GM12878 (cell line): ENCODE measurements at regions not wholly inside any gene's neighbourhood (a gene's known extent, or its start where the extent isn't known, plus 50 kb on each side); places are given as distances from the start of the nearest gene placed in this dataset.

Experiments
- ATAC-seq: fragments of 200-7000 bp; cut with Tn5 transposase; 3 replicates; pipeline ENCODE4 v1.9.1; 2020; ENCODE audit warnings: mild to moderate bottlenecking, moderate library complexity
- BruUV-seq: library from RNA; stranded (reverse); fragments of 400-500 nt; replicated peaks from 2 replicates; lab custom pipeline; 2021; lab: Mats Ljungman, UMichigan
- CTCF ChIA-PET: fragments of 300-600 bp; sonication (Branson Sonifier 250); formaldehyde crosslinking; extraction: SDS; loops from one replicate; lab custom pipeline; 2021; ENCODE audit warnings: inconsistent platforms; lab: Yijun Ruan, JAX
- POLR2A ChIA-PET: fragments of 350-600 bp; formaldehyde crosslinking; extraction: SDS; loops from one replicate; lab custom pipeline; 2021; ENCODE audit warnings: inconsistent platforms; lab: Charles Lee
- RAD21 ChIA-PET: fragments of 300-600 bp; sonication (Branson Sonifier 250); formaldehyde crosslinking; loops from one replicate; lab custom pipeline; 2023; ENCODE audit warnings: antibody characterized with exemption; ENCODE audit not compliant: unreplicated experiment; lab: Charles Lee
- SMC1A ChIA-PET: fragments of 300-600 bp; sonication (Branson Sonifier 250); formaldehyde crosslinking; loops from one replicate; lab custom pipeline; 2023; ENCODE audit not compliant: unreplicated experiment, uncharacterized antibody; lab: Charles Lee
- DNase-seq: peaks from one replicate; pipeline ENCODE4 v3.0.0-alpha.2; 2011; ENCODE audit warnings: low read depth, low spot score
- FAIRE-seq: peaks from 3 replicates; lab custom pipeline; 2011; peaks lifted over from hg19 to GRCh38; lab: Jason Lieb, UNC
- H2AFZ ChIP-seq: 2 replicates; pipeline ENCODE4 v1.6.0; 2011; ENCODE audit warnings: low read depth, low read length, control low read depth; ENCODE audit not compliant: control insufficient read depth
- H3K27ac ChIP-seq: 2 replicates; pipeline ENCODE4 v1.5.1; 2011; ENCODE audit warnings: control low read depth; ENCODE audit not compliant: control insufficient read depth, insufficient read depth
- H3K27me3 ChIP-seq, 2 experiments: replicated peaks in 1 of 2; 2 replicates each; pipeline versions ENCODE4 v1.6.0 to v1.6.1; 2011; ENCODE audit warnings: low read length in 1 of 2; ENCODE audit not compliant: control insufficient read depth in 2 of 2, insufficient read depth in 2 of 2
- H3K36me3 ChIP-seq, 2 experiments: 2 replicates each; pipeline ENCODE4 v1.5.1; 2011; ENCODE audit warnings: low read length in 1 of 2; ENCODE audit not compliant: control insufficient read depth in 2 of 2, insufficient read depth in 2 of 2
- H3K4me1 ChIP-seq: 2 replicates; pipeline ENCODE4 v1.6.1; 2011; ENCODE audit warnings: mild to moderate bottlenecking, low read length, moderate library complexity, mixed read lengths; ENCODE audit not compliant: control insufficient read depth, insufficient read depth
- H3K4me2 ChIP-seq: 2 replicates; pipeline ENCODE4 v1.6.0; 2011; ENCODE audit warnings: control low read depth; ENCODE audit not compliant: control insufficient read depth, insufficient read depth
- H3K4me3 ChIP-seq: fragments of 200-600 bp; sonication (generic); 2 replicates; pipeline ENCODE4 v1.5.1; 2016
- H3K79me2 ChIP-seq: 2 replicates; pipeline ENCODE4 v1.6.0; 2011; ENCODE audit warnings: low read length; ENCODE audit not compliant: control insufficient read depth, insufficient read depth
- H3K9ac ChIP-seq: 2 replicates; pipeline ENCODE4 v1.8.0; 2011; ENCODE audit warnings: low read length, control low read depth, mixed read lengths; ENCODE audit not compliant: control insufficient read depth, insufficient read depth
- H3K9me3 ChIP-seq: replicated peaks from 3 replicates; pipeline ENCODE4 v1.5.1; 2011; ENCODE audit warnings: mild to moderate bottlenecking, low read length; ENCODE audit not compliant: control insufficient read depth, insufficient read depth
- H4K20me1 ChIP-seq: 2 replicates; pipeline ENCODE4 v1.6.0; 2011; ENCODE audit not compliant: control insufficient read depth, insufficient read depth
- ASH2L ChIP-seq: fragments of 300-600, 200-600 bp; sonication (generic); IDR thresholded peaks from 2 replicates; pipeline ENCODE4 v1.6.1; 2017; ENCODE audit warnings: low read depth, mild to moderate bottlenecking, borderline replicate concordance
- ETV6 ChIP-seq, 2 experiments: fragments of 450-650 bp in 1 of 2; IDR thresholded peaks in 1 of 2; conservative IDR thresholded peaks in 1 of 2; 2 replicates each; pipeline ENCODE4 v1.6.1; 2014; ENCODE audit warnings: antibody characterized with exemption in 1 of 2, borderline replicate concordance in 1 of 2, low read depth in 1 of 2, mild to moderate bottlenecking in 1 of 2, moderate library complexity in 1 of 2
- GABPA ChIP-seq: IDR thresholded peaks from 2 replicates; pipeline ENCODE4 v1.6.1; 2014; ENCODE audit warnings: antibody characterized with exemption, low read depth, mild to moderate bottlenecking, inconsistent platforms
- IRF4 ChIP-seq: IDR thresholded peaks from 2 replicates; pipeline ENCODE4 v1.6.1; 2011; ENCODE audit warnings: low read depth, low read length
- JUNB ChIP-seq: IDR thresholded peaks from 2 replicates; pipeline ENCODE4 v1.6.1; 2016; ENCODE audit warnings: antibody characterized with exemption, mild to moderate bottlenecking
- MTA3 ChIP-seq: IDR thresholded peaks from 2 replicates; pipeline ENCODE4 v1.6.1; 2012; ENCODE audit warnings: low read length, inconsistent platforms, borderline replicate concordance
- MYB ChIP-seq: fragments of 150-350 bp; IDR thresholded peaks from 2 replicates; pipeline ENCODE4 v1.6.1; 2014; ENCODE audit warnings: mild to moderate bottlenecking, low read depth, low read length, borderline replicate concordance
- RCOR1 ChIP-seq: conservative IDR thresholded peaks from 2 replicates; pipeline ENCODE4 v1.6.1; 2012; ENCODE audit warnings: low read depth, low read length, improper control_type of control experiment
- STAT1 ChIP-seq: fragments of 450-650 bp; conservative IDR thresholded peaks from 2 replicates; pipeline ENCODE4 v1.6.1; 2014; ENCODE audit warnings: antibody characterized with exemption, mild to moderate bottlenecking
- WGBS: methylation state at CpG from one replicate; pipeline ENCODE4 v1.1.6; 2016; ENCODE audit warnings: low lambda C conversion rate; ENCODE audit not compliant: insufficient replicate concordance, insufficient coverage; ENCODE audit errors: missing lambda C conversion rate; 5-methylcytosine and 5-hydroxymethylcytosine counted together
- in situ Hi-C: fragments of 300-500 bp; cut with MboI; formaldehyde crosslinking; loops from 9 replicates; pipeline ENCODE4 v1.14.3; 2018; ENCODE audit warnings: mixed read lengths
- intact Hi-C: fragments of 100-400 bp; cut with micrococcal nuclease; formaldehyde crosslinking; loops from one replicate; pipeline ENCODE4 v1.14.2; 2022; ENCODE audit not compliant: unreplicated experiment
- TF ChIP-seq, protein P1 (sequence below): fragments of 150-350 bp; IDR thresholded peaks from 2 replicates; pipeline ENCODE4 v1.6.1; 2014; ENCODE audit warnings: mild to moderate bottlenecking, low read depth, low read length
- TF ChIP-seq, protein P2 (sequence below): IDR thresholded peaks from 2 replicates; pipeline ENCODE4 v1.6.1; 2012; ENCODE audit warnings: low read depth, low read length, improper control_type of control experiment
- TF ChIP-seq, protein P3 (sequence below): IDR thresholded peaks from 2 replicates; pipeline ENCODE4 v1.6.1; 2011; ENCODE audit warnings: low read depth, mild to moderate bottlenecking, low read length, moderate library complexity, borderline replicate concordance; ENCODE audit errors: extremely low read depth

DNA sequence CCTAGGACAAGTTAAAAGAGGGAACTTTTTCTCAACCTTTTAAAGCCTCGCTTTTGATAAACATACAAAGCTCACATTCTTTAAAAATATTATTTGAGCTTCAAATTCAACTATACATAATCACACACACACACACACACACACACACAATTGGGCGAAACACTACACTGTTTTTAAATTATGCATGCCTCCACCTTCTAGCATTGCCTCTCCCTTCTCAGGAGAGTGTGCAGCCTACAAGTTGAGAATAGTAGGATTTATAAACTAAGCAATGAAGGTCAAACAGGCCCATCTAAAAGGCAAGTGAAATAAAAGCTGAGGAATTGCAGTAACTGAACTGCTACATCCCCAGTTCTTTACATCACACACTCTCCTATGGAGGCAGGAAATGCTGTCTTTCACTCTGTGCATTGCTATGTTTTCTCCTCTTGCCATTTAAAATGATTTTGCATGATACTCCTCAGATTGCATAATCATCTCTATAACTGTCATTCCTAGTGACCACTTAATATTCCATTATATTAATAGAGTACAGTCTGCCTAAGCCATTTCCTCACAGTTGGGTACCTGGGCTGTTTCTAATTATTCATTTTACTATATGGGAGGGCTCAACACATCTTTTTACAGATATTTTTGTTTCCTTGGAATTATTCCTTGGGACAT, 92.5 kb upstream of the KCNE2 start:
- no peaks in the 10 kb centered on the region for H3K36me3 ChIP-seq
- H4K20me1 ChIP-seq, result no peaks in the 10 kb centered on the region
- FAIRE-seq, result no peak
- no peak for DNase-seq
- WGBS, result 52% methylated on average over 2 of the region's 2 CpGs
- no peak for ATAC-seq
- H3K4me3 ChIP-seq, result no peak overlapping the region
- no peaks in the 10 kb centered on the region for H3K4me1 ChIP-seq
- H3K9ac ChIP-seq, result no peak overlapping the region
- intact Hi-C loops (no loop called here), in situ Hi-C loops (no loop called here)
- no peak overlapping the region for H3K27ac ChIP-seq
- H3K9me3 ChIP-seq, result no peaks in the 10 kb centered on the region
- CTCF ChIA-PET, result no interaction called here
- TF ChIP-seq, protein P1, sequence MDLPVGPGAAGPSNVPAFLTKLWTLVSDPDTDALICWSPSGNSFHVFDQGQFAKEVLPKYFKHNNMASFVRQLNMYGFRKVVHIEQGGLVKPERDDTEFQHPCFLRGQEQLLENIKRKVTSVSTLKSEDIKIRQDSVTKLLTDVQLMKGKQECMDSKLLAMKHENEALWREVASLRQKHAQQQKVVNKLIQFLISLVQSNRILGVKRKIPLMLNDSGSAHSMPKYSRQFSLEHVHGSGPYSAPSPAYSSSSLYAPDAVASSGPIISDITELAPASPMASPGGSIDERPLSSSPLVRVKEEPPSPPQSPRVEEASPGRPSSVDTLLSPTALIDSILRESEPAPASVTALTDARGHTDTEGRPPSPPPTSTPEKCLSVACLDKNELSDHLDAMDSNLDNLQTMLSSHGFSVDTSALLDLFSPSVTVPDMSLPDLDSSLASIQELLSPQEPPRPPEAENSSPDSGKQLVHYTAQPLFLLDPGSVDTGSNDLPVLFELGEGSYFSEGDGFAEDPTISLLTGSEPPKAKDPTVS, result no peak
- TF ChIP-seq STAT1 (no peak), JUNB (no peak), IRF4 (no peak), RCOR1 (no peak), MTA3 (no peak), ETV6 (conservative IDR thresholded peaks at IDR 0.05 in 1 of 2, IDR thresholded peaks at IDR 0.05 in 1 of 2; ENCODE audit: borderline replicate concordance in 1 of 2, low read depth in 1 of 2) (no peak), ASH2L (no peak), GABPA (no peak), MYB (no peak)
- TF ChIP-seq, protein P2, sequence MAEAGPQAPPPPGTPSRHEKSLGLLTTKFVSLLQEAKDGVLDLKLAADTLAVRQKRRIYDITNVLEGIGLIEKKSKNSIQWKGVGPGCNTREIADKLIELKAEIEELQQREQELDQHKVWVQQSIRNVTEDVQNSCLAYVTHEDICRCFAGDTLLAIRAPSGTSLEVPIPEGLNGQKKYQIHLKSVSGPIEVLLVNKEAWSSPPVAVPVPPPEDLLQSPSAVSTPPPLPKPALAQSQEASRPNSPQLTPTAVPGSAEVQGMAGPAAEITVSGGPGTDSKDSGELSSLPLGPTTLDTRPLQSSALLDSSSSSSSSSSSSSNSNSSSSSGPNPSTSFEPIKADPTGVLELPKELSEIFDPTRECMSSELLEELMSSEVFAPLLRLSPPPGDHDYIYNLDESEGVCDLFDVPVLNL, result no peak
- TF ChIP-seq, protein P3, sequence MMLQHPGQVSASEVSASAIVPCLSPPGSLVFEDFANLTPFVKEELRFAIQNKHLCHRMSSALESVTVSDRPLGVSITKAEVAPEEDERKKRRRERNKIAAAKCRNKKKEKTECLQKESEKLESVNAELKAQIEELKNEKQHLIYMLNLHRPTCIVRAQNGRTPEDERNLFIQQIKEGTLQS, result no peak
- no peak overlapping the region for H3K4me2 ChIP-seq
- RAD21 ChIA-PET, result no interaction called here
- no peak overlapping the region for H2AFZ ChIP-seq
- SMC1A ChIA-PET, result interaction anchor here (0.6 to 1.1 kb wide), 2 partner anchors 13 to 18 kb away, joined by 3 read pairs; no protein-coding TSS in a partner anchor
- POLR2A ChIA-PET, result no interaction called here
- no peaks in the 10 kb centered on the region for H3K27me3 ChIP-seq
- H3K79me2 ChIP-seq, result no peaks in the 10 kb centered on the region
- BruUV-seq, result no TSS peak
